Thyroid gland (tissue), 4 donors: ENCODE measurements at regions not wholly inside any gene's neighbourhood (a gene's known extent, or its start where the extent isn't known, plus 50 kb on each side); places are given as distances from the start of the nearest gene placed in this dataset.
"Not testable (repeated sequence)": the region's sequence is repeated elsewhere in the genome, so short reads cannot be mapped to it uniquely, and the experiment has no call there.

ENCODE experiments used
- CTCF ChIP-seq, 6 experiments: fragments of 200-600 bp in 3 of 6; fragments of 450-650 bp in 3 of 6; sonication (generic) in 3 of 6; IDR thresholded peaks; one replicate each; pipeline ENCODE4 v1.5.1; 2016 to 2019; ENCODE audit warnings: antibody characterized with exemption in 6 of 6, mild to moderate bottlenecking in 2 of 6, inconsistent platforms in 1 of 6, moderate library complexity in 1 of 6
- POLR2A ChIP-seq, 2 donors: fragments of 450-650 bp; IDR thresholded peaks; one replicate each; pipeline ENCODE4 v1.6.1; 2017; ENCODE audit warnings: antibody characterized with exemption in 2 of 2, mild to moderate bottlenecking in 2 of 2, moderate library complexity in 1 of 2

- TF ChIP-seq CTCF, POLR2A (IDR thresholded peaks at IDR 0.05): not testable (repeated sequence)
Observed at GRCh38 chr5:21482983-21483650, 1370.0 kb downstream of the CDH12 start.
